ENCODE measurements at regions not wholly inside any gene's neighbourhood (a gene's known extent, or its start where the extent isn't known, plus 50 kb on each side); places are given as distances from the start of the nearest gene placed in this dataset.

- TF ChIP-seq CTCF (IDR thresholded peaks at IDR 0.05; ENCODE audit: low read depth, low read length, missing input control), result no peak
- TF ChIP-seq MAX (IDR thresholded peaks at IDR 0.05), result no peak
- TF ChIP-seq RAD21 (IDR thresholded peaks at IDR 0.05), result no peak
- no peak for TF ChIP-seq TAF1 (conservative IDR thresholded peaks at IDR 0.05)
- no peak for TF ChIP-seq ZBTB33 (IDR thresholded peaks at IDR 0.05)
- TF ChIP-seq FOXA1 (IDR thresholded peaks at IDR 0.05), result no peak
- TF ChIP-seq REST (IDR thresholded peaks at IDR 0.05), result no peak
- no peak for TF ChIP-seq EGR1 (IDR thresholded peaks at IDR 0.05; ENCODE audit: low read depth in 2 of 2)
- no peak for TF ChIP-seq ATF3 (IDR thresholded peaks at IDR 0.05)
Measured at GRCh38 chr18:46261799-46262198, 157.6 kb downstream of the HAUS1 start.

Measured in liver (tissue), 3 donors.